PC-3 (cell line): ENCODE measurements at regions not wholly inside any gene's neighbourhood (a gene's known extent, or its start where the extent isn't known, plus 50 kb on each side); places are given as distances from the start of the nearest gene placed in this dataset.

Experiments
- ATAC-seq: fragments of 200-7000 bp; cut with Tn5 transposase; 2 replicates; pipeline ENCODE4 v1.9.1; 2020; ENCODE audit warnings: mild to moderate bottlenecking, moderate library complexity
- BruUV-seq: library from RNA; stranded (reverse); fragments of 400-500 nt; replicated peaks from 2 replicates; lab custom pipeline; 2021; lab: Mats Ljungman, UMichigan
- CTCF ChIA-PET: fragments of 300-600 bp; sonication (Branson Sonifier 250); formaldehyde crosslinking; loops from one replicate; lab custom pipeline; 2022; ENCODE audit warnings: antibody characterized with exemption; lab: Charles Lee
- POLR2A ChIA-PET: fragments of 300-600 bp; sonication (Branson Sonifier 250); formaldehyde crosslinking; loops from one replicate; lab custom pipeline; 2022; ENCODE audit warnings: antibody characterized with exemption; ENCODE audit not compliant: unreplicated experiment; lab: Charles Lee
- DNase-seq: peaks from one replicate; pipeline ENCODE4 v3.0.0-alpha.2; 2015
- H2AFZ ChIP-seq: fragments of 300-600 bp; sonication (generic); 2 replicates; pipeline ENCODE4 v1.6.0; 2016; ENCODE audit warnings: antibody characterized with exemption, low read length
- H3F3A ChIP-seq: fragments of 300-600 bp; sonication (generic); one replicate; pipeline ENCODE4 v1.6.0; 2017; ENCODE audit warnings: antibody characterized with exemption, low read length, control low read depth, mild to moderate bottlenecking; ENCODE audit not compliant: unreplicated experiment
- H3K27ac ChIP-seq: fragments of 300-600 bp; sonication (generic); 2 replicates; pipeline ENCODE4 v1.5.1; 2016; ENCODE audit warnings: mild to moderate bottlenecking, low read length
- H3K27me3 ChIP-seq: fragments of 300-600 bp; sonication (generic); 2 replicates; pipeline ENCODE4 v1.6.1; 2016; ENCODE audit warnings: low read length, mixed read lengths
- H3K36me3 ChIP-seq: fragments of 300-600 bp; sonication (generic); 2 replicates; pipeline ENCODE4 v1.6.1; 2016; ENCODE audit warnings: low read depth, mixed run types, low read length, mixed read lengths
- H3K4me1 ChIP-seq: fragments of 300-600 bp; sonication (generic); 2 replicates; pipeline ENCODE4 v1.5.1; 2016; ENCODE audit warnings: low read length; ENCODE audit not compliant: insufficient read depth
- H3K4me2 ChIP-seq: fragments of 300-600 bp; sonication (generic); 2 replicates; pipeline ENCODE4 v1.6.0; 2016; ENCODE audit warnings: low read length
- H3K4me3 ChIP-seq: fragments of 300-600 bp; sonication (generic); 2 replicates; pipeline ENCODE4 v1.5.1; 2016; ENCODE audit warnings: mild to moderate bottlenecking, low read length, mixed read lengths
- H3K79me2 ChIP-seq: fragments of 300-600 bp; sonication (generic); 2 replicates; pipeline ENCODE4 v1.6.1; 2017; ENCODE audit warnings: low read length, mixed read lengths
- H3K9ac ChIP-seq: fragments of 300-600 bp; sonication (generic); 2 replicates; pipeline ENCODE4 v1.6.0; 2016; ENCODE audit warnings: mild to moderate bottlenecking, low read length
- H3K9me2 ChIP-seq: fragments of 300-600 bp; sonication (generic); replicated peaks from 2 replicates; pipeline ENCODE4 v1.6.1; 2016; ENCODE audit warnings: mixed run types, low read length, mixed read lengths
- H3K9me3 ChIP-seq: fragments of 300-600 bp; sonication (generic); 2 replicates; pipeline ENCODE4 v1.6.1; 2016; ENCODE audit warnings: low read length, mixed read lengths
- H4K20me1 ChIP-seq: fragments of 300-600 bp; sonication (generic); 2 replicates; pipeline ENCODE4 v1.6.1; 2016; ENCODE audit warnings: low read length, mixed read lengths
- EZH2 ChIP-seq: fragments of 300-600 bp; sonication (generic); IDR thresholded peaks from one replicate; pipeline ENCODE4 v1.6.1; 2017; ENCODE audit warnings: antibody characterized with exemption, mild to moderate bottlenecking, low read length; ENCODE audit not compliant: unreplicated experiment
- EZH2phosphoT487 ChIP-seq: fragments of 300-600 bp; sonication (generic); IDR thresholded peaks from 2 replicates; pipeline ENCODE4 v1.6.1; 2018; ENCODE audit warnings: mild to moderate bottlenecking, antibody characterized with exemption, low read length, borderline replicate concordance
- intact Hi-C: fragments of 100-400 bp; cut with micrococcal nuclease; formaldehyde crosslinking; loops from 2 replicates; pipeline ENCODE4 v1.9.0; 2023
- TF ChIP-seq, protein P1 (sequence below): fragments of 300-600 bp; sonication (generic); conservative IDR thresholded peaks from 2 replicates; pipeline ENCODE4 v1.5.1; 2017; ENCODE audit warnings: antibody characterized with exemption, low read depth, mild to moderate bottlenecking, low read length

- peaks cover 5% of the 10 kb centered on the region; the same call in 1 of the 2 replicates for H3K27me3 ChIP-seq
- H3K9me3 ChIP-seq = no peaks in the 10 kb centered on the region
- H4K20me1 ChIP-seq = no peaks in the 10 kb centered on the region
- BruUV-seq = no TSS peak
- no peaks in the 10 kb centered on the region for H3K4me1 ChIP-seq
- no peaks in the 10 kb centered on the region for H3F3A ChIP-seq
- H3K36me3 ChIP-seq = no peaks in the 10 kb centered on the region
- intact Hi-C loops = loop anchor here (10.0 kb wide), 1 partner anchor 432 kb away; no protein-coding TSS in a partner anchor
- H3K27ac ChIP-seq = no peak overlapping the region
- H3K79me2 ChIP-seq = no peaks in the 10 kb centered on the region
- ChIA-PET POLR2A (no interaction called here), CTCF (no interaction called here)
- no peak overlapping the region for H3K4me2 ChIP-seq
- DNase-seq = no peak
- H3K9ac ChIP-seq = no peak overlapping the region
- H3K4me3 ChIP-seq = no peak overlapping the region
- ATAC-seq = no peak
- no peak overlapping the region for H2AFZ ChIP-seq
- no peaks in the 10 kb centered on the region for H3K9me2 ChIP-seq
- TF ChIP-seq EZH2phosphoT487 (no peak), EZH2 (no peak)
- TF ChIP-seq, protein P1, sequence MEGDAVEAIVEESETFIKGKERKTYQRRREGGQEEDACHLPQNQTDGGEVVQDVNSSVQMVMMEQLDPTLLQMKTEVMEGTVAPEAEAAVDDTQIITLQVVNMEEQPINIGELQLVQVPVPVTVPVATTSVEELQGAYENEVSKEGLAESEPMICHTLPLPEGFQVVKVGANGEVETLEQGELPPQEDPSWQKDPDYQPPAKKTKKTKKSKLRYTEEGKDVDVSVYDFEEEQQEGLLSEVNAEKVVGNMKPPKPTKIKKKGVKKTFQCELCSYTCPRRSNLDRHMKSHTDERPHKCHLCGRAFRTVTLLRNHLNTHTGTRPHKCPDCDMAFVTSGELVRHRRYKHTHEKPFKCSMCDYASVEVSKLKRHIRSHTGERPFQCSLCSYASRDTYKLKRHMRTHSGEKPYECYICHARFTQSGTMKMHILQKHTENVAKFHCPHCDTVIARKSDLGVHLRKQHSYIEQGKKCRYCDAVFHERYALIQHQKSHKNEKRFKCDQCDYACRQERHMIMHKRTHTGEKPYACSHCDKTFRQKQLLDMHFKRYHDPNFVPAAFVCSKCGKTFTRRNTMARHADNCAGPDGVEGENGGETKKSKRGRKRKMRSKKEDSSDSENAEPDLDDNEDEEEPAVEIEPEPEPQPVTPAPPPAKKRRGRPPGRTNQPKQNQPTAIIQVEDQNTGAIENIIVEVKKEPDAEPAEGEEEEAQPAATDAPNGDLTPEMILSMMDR = no peak
Observed at GRCh38 chr3:154753101-154753500, 323.1 kb upstream of the GPR149 start.

DNA sequence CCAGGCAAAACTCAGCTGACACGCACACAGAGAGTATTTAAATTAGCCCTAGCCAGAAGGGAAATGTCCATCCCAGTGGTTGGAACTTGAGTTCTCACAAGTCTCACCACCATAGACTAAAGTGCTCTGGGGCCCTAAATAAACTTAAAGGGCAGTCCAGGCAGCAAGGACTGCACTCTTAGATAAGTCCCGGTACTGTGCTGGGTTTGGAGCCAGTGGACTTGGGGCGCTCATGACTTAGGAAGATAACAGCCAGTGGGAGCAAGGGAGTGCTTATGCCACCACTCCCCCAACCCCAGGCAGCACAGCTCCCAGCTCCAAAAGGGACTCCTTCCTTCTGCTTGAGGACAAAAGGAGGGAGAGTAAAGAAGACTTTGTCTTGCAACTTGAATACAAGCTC is 319.5 kb upstream of the GPR149 start:
- H3K9me2 ChIP-seq = no peaks in the 10 kb centered on the region
- no peak overlapping the region for H3K27ac ChIP-seq
- no peaks in the 10 kb centered on the region for H3K36me3 ChIP-seq
- no peak overlapping the region for H3K4me2 ChIP-seq
- ATAC-seq (no peak), DNase-seq (no peak)
- no peak overlapping the region for H3K9ac ChIP-seq
- POLR2A ChIA-PET = no interaction called here
- intact Hi-C loops = no loop called here
- no TSS peak for BruUV-seq
- H2AFZ ChIP-seq = no peak overlapping the region
- H3K4me1 ChIP-seq = no peaks in the 10 kb centered on the region
- peaks cover 12% of the 10 kb centered on the region; the same call in 1 of the 2 replicates for H3K27me3 ChIP-seq
- no peaks in the 10 kb centered on the region for H3K9me3 ChIP-seq
- H3F3A ChIP-seq = no peaks in the 10 kb centered on the region
- no peaks in the 10 kb centered on the region for H3K79me2 ChIP-seq
- no peaks in the 10 kb centered on the region for H4K20me1 ChIP-seq
- no peak for TF ChIP-seq EZH2phosphoT487
- TF ChIP-seq EZH2 = no peak
- TF ChIP-seq, protein P1 = no peak
- no peak overlapping the region for H3K4me3 ChIP-seq
- CTCF ChIA-PET = no interaction called here

DNA sequence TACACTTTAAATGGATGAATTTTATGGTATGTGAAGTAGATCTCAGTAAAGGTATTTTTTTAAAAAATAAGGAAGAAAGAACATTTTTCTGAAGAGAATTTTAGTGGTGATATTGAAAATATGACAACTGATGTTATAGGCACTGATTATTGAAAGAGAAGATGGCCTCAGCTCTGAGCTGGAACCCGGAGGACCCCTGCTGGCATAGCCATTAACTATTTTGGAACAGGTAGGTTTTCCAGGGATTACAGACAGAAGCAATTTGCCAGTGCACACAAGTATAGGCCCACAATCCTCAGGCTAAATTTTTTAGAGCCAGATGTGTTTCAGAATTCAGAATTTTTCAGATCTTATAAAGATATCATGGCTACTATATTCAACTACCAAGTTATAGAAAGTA is 315.9 kb upstream of the GPR149 start:
- intact Hi-C loops = loop anchor here (1.0 kb wide), 1 partner anchor 411 kb away; no protein-coding TSS in a partner anchor
- 0 out of 2 replicates have a peak, but pooled peaks have one; percentile 40 for ATAC-seq
- TF ChIP-seq EZH2 (no peak), EZH2phosphoT487 (no peak)
- TF ChIP-seq, protein P1 = peak; percentile 60

More for the DNA sequence above, 315.9 kb upstream of the GPR149 start:
- peaks cover 12% of the 10 kb centered on the region; the same call in 1 of the 2 replicates for H3K27me3 ChIP-seq
- H2AFZ ChIP-seq = no peak overlapping the region
- H3K36me3 ChIP-seq = no peaks in the 10 kb centered on the region
- H3K9me2 ChIP-seq = no peaks in the 10 kb centered on the region
- no peaks in the 10 kb centered on the region for H3K4me1 ChIP-seq
- no peak overlapping the region for H3K27ac ChIP-seq
- H3F3A ChIP-seq = no peaks in the 10 kb centered on the region
- no peaks in the 10 kb centered on the region for H3K9me3 ChIP-seq
- DNase-seq = peak; percentile 25
- H4K20me1 ChIP-seq = no peaks in the 10 kb centered on the region
- H3K4me2 ChIP-seq = no peak overlapping the region
- no TSS peak for BruUV-seq
- H3K9ac ChIP-seq = no peak overlapping the region
- H3K4me3 ChIP-seq = no peak overlapping the region
- POLR2A ChIA-PET = interaction anchor here (0.6 kb wide), 1 partner anchor 893 kb away, joined by 3 read pairs; no protein-coding TSS in a partner anchor
- no peaks in the 10 kb centered on the region for H3K79me2 ChIP-seq
- CTCF ChIA-PET = no interaction called here
